ENCODE measurements at regions not wholly inside any gene's neighbourhood (a gene's known extent, or its start where the extent isn't known, plus 50 kb on each side); places are given as distances from the start of the nearest gene placed in this dataset.

GRCh38 chr14:34030864-34031263 is 80.0 kb upstream of the EGLN3 start:
- peaks cover 22% of the 10 kb centered on the region for H3K4me1 ChIP-seq
- intact Hi-C loops (cut with DNase I) = no loop called here
- no peaks in the 10 kb centered on the region for H3K9me3 ChIP-seq
- DNase-seq (no peak), ATAC-seq (peak; percentile 70 to 82)
- no peaks in the 10 kb centered on the region for H3K27me3 ChIP-seq (ENCODE audit: low read depth)
- no peak overlapping the region for H3K4me3 ChIP-seq
- no peak overlapping the region for H3K27ac ChIP-seq
- H3K36me3 ChIP-seq = no peaks in the 10 kb centered on the region
- TF ChIP-seq, protein P1, sequence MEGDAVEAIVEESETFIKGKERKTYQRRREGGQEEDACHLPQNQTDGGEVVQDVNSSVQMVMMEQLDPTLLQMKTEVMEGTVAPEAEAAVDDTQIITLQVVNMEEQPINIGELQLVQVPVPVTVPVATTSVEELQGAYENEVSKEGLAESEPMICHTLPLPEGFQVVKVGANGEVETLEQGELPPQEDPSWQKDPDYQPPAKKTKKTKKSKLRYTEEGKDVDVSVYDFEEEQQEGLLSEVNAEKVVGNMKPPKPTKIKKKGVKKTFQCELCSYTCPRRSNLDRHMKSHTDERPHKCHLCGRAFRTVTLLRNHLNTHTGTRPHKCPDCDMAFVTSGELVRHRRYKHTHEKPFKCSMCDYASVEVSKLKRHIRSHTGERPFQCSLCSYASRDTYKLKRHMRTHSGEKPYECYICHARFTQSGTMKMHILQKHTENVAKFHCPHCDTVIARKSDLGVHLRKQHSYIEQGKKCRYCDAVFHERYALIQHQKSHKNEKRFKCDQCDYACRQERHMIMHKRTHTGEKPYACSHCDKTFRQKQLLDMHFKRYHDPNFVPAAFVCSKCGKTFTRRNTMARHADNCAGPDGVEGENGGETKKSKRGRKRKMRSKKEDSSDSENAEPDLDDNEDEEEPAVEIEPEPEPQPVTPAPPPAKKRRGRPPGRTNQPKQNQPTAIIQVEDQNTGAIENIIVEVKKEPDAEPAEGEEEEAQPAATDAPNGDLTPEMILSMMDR (IDR thresholded peaks at IDR 0.05) = no peak

- DNase-seq = no peak
- no peaks in the 10 kb centered on the region for H3K9me3 ChIP-seq
- H3K27ac ChIP-seq = no peak overlapping the region
- H3K4me1 ChIP-seq = peaks cover 20% of the 10 kb centered on the region
- H3K27me3 ChIP-seq (ENCODE audit: low read depth) = no peaks in the 10 kb centered on the region
- intact Hi-C loops (cut with DNase I) = no loop called here
- H3K4me3 ChIP-seq = no peak overlapping the region
- peak; percentile 44 to 47 for ATAC-seq
- H3K36me3 ChIP-seq = no peaks in the 10 kb centered on the region
- TF ChIP-seq, protein P1 (IDR thresholded peaks at IDR 0.05) = no peak
Measured at GRCh38 chr14:34029921-34030334, 79.1 kb upstream of the EGLN3 start.

DNA sequence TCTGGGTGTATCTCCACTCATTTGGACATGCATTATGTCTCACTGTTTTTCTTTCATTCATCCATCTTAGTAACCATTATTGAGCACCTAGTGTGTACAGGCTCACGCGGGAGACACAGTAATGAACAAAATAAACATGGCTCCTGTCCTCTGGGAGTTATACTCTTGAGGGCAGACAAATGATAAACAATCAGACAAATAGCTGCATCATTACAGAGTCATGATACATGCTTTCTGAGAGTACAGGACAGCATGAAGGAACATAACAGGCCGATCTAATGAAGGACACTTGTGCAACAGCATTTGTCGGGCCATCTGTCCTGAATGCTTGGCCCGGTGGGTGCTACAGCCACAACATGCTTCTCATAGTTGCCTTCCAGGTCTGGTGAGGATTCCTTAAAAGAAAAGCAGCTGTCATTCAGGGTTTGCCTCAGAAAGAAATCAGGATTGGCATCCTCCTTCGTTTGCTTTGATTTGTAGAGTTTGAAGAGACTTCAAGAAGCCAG is 77.2 kb upstream of the EGLN3 start:
- Histone ChIP-seq H3K27ac (no peak overlapping the region), H3K4me3 (no peak overlapping the region), H3K9me3 (no peaks in the 10 kb centered on the region), H3K4me1 (peaks cover 20% of the 10 kb centered on the region), H3K27me3 (ENCODE audit: low read depth) (no peaks in the 10 kb centered on the region), H3K36me3 (no peaks in the 10 kb centered on the region)
- intact Hi-C loops (cut with DNase I) = no loop called here
- TF ChIP-seq, protein P1 (IDR thresholded peaks at IDR 0.05) = no peak
- no peak for ATAC-seq
- no peak for DNase-seq

DNA sequence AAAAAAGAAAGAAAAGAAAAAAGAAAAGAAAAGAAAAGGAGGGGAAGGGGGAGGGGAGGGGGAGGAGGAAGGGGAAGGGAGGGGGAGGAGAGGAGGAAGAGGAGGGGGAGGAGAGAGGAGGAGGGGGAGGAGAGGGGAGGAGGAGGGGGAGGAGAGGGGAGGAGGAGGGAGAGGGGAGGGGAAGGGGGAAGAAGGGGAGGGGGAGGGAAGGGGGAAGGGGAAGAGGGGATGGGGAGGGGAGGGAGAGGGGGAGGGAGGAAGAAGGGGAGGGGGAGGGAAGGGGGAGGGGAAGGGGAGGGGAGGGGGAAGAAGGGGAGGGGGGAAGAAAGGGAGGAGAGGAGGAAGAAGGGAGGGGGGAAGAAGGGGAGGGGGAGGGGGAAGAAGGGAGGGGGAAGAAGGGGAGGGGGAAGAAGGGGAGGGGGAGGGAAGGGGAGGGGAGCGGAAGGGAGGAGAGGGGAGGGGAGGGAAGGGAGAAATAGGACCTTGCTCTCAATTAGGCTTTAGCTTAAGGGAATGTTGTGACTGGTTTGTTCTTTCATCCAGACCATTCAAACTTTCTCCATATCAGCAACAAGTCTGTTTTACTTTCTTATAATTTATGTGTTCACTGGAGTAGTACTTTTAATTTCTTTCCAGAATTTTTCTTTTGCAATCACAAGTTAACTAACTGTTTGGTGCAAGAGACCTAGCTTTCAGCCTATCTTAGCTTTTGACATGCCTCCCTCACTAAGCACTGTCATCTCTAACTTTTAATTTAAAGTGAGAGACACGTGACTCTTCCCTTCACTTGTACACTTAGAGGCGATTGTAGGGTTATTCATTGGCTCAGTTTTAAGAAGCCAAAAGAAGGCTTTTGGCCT is 76.5 kb upstream of the EGLN3 start:
- intact Hi-C loops (cut with DNase I) = no loop called here
- TF ChIP-seq, protein P1 (IDR thresholded peaks at IDR 0.05) = no peak
- DNase-seq = no peak
- H3K4me3 ChIP-seq = no peak overlapping the region
- ATAC-seq = no peak
- no peaks in the 10 kb centered on the region for H3K36me3 ChIP-seq
- H3K27me3 ChIP-seq (ENCODE audit: low read depth) = no peaks in the 10 kb centered on the region
- H3K4me1 ChIP-seq = peaks cover 20% of the 10 kb centered on the region
- no peaks in the 10 kb centered on the region for H3K9me3 ChIP-seq
- H3K27ac ChIP-seq = no peak overlapping the region

GRCh38 chr14:34025325-34026017 is 74.6 kb upstream of the EGLN3 start:
- no peak for ATAC-seq
- Histone ChIP-seq H3K9me3 (no peaks in the 10 kb centered on the region), H3K36me3 (no peaks in the 10 kb centered on the region), H3K4me1 (peaks cover 17% of the 10 kb centered on the region), H3K27ac (no peak overlapping the region), H3K4me3 (no peak overlapping the region), H3K27me3 (ENCODE audit: low read depth) (no peaks in the 10 kb centered on the region)
- TF ChIP-seq, protein P1 (IDR thresholded peaks at IDR 0.05) = no peak
- intact Hi-C loops (cut with DNase I) = no loop called here
- no peak for DNase-seq

All from lower lobe of right lung (tissue), 2 donors.